Adipocyte (in vitro differentiated cells): ENCODE measurements at regions not wholly inside any gene's neighbourhood (a gene's known extent, or its start where the extent isn't known, plus 50 kb on each side); places are given as distances from the start of the nearest gene placed in this dataset.
A peak's percentile ranks its signal among the peaks of the same experiment; 100 is the strongest.

Experiments
- DNase-seq: peaks from one replicate; pipeline ENCODE4 v3.0.0-alpha.2; 2015; ENCODE audit warnings: low read depth
- H3K27me3 ChIP-seq: replicated peaks from 2 replicates; pipeline ENCODE4 v1.7.0; 2013; ENCODE audit warnings: mild to moderate bottlenecking, low read length, moderate library complexity; ENCODE audit not compliant: control insufficient read depth, insufficient read depth
- H3K36me3 ChIP-seq: 2 replicates; pipeline ENCODE4 v1.7.0; 2013; ENCODE audit warnings: low read length, mild to moderate bottlenecking, moderate library complexity; ENCODE audit not compliant: control insufficient read depth, insufficient read depth, severe bottlenecking
- H3K4me1 ChIP-seq: 2 replicates; pipeline ENCODE4 v1.7.0; 2013; ENCODE audit warnings: mild to moderate bottlenecking, low read length, moderate library complexity; ENCODE audit not compliant: control insufficient read depth, insufficient read depth
- H3K4me3 ChIP-seq: 2 replicates; pipeline ENCODE4 v1.7.0; 2013; ENCODE audit warnings: mild to moderate bottlenecking, low read length, moderate library complexity
- H3K9ac ChIP-seq: 2 replicates; pipeline ENCODE4 v1.7.0; 2013; ENCODE audit warnings: mild to moderate bottlenecking, low read length, moderate library complexity
- H3K9me3 ChIP-seq: 2 replicates; pipeline ENCODE4 v1.7.0; 2013; ENCODE audit warnings: mild to moderate bottlenecking, low read length, moderate library complexity; ENCODE audit not compliant: control insufficient read depth

DNA sequence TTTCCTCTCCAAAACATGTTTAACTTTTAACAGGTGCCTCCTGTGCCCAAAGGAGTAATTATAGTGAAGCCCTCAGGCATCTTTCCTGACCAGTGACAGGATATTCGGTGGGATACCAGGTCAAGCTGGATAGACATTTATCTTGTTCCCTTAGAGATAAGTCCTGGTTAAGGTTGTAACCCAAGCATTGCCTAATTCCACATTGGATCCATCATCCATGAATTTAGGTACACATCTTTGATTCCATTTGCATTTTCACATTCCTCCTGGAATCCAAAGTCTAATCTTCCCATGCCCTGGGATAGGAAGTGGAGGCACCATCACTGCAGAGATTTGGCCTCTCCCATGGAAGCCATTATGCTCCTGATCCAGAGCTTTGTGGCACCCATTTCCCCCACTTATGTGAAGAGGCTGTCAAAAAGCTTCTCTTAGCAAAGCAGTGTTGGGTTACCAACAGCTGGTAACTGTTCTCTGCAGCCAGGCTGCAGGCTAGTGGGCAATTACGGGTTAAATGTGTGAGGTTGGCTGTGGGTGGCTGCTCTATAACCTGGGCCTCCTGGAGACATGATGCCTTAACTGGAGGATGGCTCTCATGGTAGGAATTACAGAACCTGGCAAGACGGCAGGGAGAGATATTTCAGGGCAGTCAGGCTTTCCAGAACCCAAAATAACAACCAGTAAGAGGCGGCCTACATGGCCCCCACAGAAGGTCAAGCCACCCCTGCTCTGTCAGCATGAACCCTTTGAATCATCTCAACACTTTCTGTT, 96.9 kb upstream of the VGLL2 start:
- Histone ChIP-seq H3K36me3 (no peaks in the 10 kb centered on the region), H3K4me3 (no peak overlapping the region), H3K9me3 (peaks cover 19% of the 10 kb centered on the region), H3K4me1 (peaks cover 5% of the 10 kb centered on the region), H3K9ac (no peak overlapping the region), H3K27me3 (no peaks in the 10 kb centered on the region)
- no peak for DNase-seq

DNA sequence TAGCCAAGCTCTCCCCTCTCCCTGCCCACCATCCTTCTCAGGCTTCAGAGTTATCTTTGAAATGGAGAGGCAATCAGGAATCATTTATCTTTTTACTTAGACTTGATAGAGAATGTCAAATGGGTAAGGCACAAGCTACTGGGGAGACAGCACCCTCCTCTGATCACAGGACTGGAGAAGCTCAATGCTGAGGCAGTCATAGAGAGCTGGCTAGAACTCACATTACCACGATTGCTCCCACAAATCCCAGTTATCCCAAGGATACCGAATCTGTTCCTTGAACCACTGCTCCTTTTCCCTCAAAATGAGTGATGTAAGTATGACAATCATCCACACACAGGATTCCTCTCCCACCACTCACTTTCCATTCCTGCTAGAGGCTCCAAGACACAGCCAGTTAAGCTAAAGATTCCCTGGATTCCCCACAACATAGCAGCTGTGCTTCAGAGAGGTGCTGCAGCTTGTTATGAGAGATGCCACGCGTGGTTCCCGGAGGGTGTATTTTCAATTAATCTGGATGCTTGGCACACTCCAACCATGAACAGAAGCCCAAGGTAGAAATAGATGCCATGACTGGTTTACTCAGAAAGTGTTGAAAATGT, 96.2 kb upstream of the VGLL2 start:
- DNase-seq, result no peak
- Histone ChIP-seq H3K4me1 (peaks cover 5% of the 10 kb centered on the region), H3K9me3 (peaks cover 21% of the 10 kb centered on the region), H3K27me3 (no peaks in the 10 kb centered on the region), H3K9ac (no peak overlapping the region), H3K36me3 (no peaks in the 10 kb centered on the region), H3K4me3 (no peak overlapping the region)

DNA sequence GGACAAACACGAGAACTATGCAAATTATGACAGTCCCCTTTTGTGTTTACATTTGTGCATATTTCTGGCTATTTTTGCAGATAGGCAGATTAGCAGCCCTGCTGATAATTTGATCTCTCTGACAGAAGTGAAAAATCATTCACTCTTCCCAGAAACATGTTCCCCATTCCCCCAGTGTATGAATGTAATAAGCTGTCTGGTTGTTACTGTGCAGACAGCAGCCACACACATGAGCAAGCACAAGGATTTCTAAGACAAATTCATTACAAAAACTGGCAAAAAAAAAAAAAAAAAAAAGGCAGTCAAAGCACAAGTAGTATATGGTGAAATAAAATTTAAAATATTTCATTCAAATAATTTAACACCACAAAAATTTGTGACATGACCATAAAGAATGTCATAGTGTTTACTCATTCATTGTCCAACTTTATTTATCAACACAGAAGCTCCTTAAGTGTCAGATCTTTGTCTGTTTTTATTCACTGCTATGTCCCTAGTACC, 95.5 kb upstream of the VGLL2 start:
- Histone ChIP-seq H3K9me3 (peaks cover 21% of the 10 kb centered on the region), H3K4me1 (peaks cover 5% of the 10 kb centered on the region), H3K36me3 (no peaks in the 10 kb centered on the region), H3K4me3 (no peak overlapping the region), H3K27me3 (no peaks in the 10 kb centered on the region), H3K9ac (no peak overlapping the region)
- DNase-seq, result no peak

DNA sequence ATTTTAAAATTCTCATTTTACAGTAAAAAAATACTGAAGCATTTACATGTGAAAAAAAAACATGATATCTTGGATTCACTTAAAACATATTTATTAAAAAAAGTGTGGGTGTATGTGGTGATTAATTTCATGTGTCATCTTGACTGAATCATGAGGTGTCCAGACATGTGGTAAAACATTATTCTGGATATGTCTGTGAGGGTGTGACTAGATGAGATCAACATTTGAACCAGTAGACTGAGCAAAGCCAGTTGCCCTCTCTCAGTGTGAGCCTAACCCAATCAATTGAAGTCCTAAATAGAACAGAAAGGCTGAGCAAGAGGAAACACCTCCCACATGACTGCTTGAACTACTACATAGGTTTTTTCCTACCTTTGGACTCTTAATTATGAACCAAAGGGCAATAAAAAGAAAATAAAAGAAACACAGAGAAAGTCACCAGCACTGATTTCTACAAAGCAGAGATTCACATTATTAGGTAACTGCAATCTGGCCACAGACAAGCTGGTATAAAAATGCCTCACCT, 90.5 kb upstream of the VGLL2 start:
- no peaks in the 10 kb centered on the region for H3K36me3 ChIP-seq
- no peaks in the 10 kb centered on the region for H3K4me1 ChIP-seq
- DNase-seq, result no peak
- H3K4me3 ChIP-seq, result no peak overlapping the region
- H3K9me3 ChIP-seq, result peaks cover 25% of the 10 kb centered on the region
- H3K9ac ChIP-seq, result no peak overlapping the region
- no peaks in the 10 kb centered on the region for H3K27me3 ChIP-seq

DNA sequence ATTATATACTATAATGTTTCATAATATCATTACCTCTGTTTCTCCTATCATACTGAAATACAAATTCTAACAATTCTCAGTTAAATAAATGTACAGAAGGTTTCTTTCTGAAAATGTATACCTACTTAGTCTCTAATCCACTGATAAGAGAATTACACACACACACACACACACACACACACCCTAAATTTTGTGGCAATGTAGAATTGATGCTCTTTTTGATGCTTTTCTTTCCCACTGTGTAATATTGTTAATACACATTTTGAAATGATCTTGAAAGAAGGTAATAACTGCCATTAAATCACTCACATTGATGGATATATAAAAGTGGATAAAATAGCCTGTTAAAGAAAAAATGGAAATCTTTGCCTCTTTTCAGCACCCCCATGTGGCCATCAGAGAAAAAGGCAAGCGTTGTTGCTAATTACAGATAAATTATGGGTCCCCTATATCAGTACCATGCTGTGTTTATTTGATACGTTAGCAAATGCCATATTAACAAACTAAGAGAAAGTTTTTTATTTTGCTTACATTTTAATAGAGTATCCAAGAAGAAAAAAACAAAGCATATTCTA, 76.6 kb upstream of the VGLL2 start:
- no peaks in the 10 kb centered on the region for H3K27me3 ChIP-seq
- peak; percentile 23 for DNase-seq
- H3K36me3 ChIP-seq, result no peaks in the 10 kb centered on the region
- H3K4me3 ChIP-seq, result no peak overlapping the region
- H3K9ac ChIP-seq, result no peak overlapping the region
- H3K9me3 ChIP-seq, result peaks cover 5% of the 10 kb centered on the region
- no peaks in the 10 kb centered on the region for H3K4me1 ChIP-seq

DNA sequence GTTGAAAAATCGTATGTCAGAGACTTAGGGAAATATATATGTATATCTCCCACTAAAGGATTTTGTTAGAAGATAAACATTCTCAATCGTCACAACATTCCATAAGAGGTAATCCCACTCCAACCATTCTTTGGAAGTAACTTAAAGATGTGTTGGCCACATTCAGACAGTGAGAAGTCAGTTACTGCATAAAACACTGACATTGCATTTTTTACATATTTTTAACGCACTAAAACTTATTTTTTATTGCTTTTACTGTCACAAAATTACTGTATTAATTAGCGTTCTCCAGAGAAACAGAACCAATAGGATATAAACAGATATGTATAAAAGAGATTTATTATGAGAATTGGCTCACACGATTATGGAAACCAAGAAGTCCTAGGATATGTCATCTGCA, 74.3 kb upstream of the VGLL2 start:
- Histone ChIP-seq H3K27me3 (no peaks in the 10 kb centered on the region), H3K36me3 (no peaks in the 10 kb centered on the region), H3K9ac (no peak overlapping the region), H3K4me1 (no peaks in the 10 kb centered on the region), H3K4me3 (no peak overlapping the region), H3K9me3 (peaks cover 5% of the 10 kb centered on the region)
- DNase-seq, result no peak

DNA sequence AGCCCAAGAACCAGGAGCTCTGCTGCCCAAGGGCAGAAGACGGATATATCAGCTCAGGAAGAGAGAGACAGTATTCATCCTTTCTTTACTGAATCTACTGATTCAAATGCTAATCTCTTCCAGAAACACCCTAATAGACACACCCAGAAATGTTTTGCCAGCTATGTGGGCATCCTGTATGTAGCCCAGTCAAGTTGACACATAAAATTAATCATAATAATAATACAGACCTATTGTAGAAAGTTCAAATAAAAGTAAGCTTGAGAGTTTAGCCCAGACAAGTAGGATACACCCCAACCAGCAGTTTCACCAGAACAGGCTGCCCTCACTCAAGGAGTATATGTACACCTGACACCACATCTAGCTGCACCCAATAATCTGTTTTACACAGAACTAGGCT, 73.9 kb upstream of the VGLL2 start:
- H3K36me3 ChIP-seq, result no peaks in the 10 kb centered on the region
- DNase-seq, result no peak
- H3K27me3 ChIP-seq, result no peaks in the 10 kb centered on the region
- no peak overlapping the region for H3K4me3 ChIP-seq
- no peak overlapping the region for H3K9ac ChIP-seq
- no peaks in the 10 kb centered on the region for H3K4me1 ChIP-seq
- H3K9me3 ChIP-seq, result peaks cover 5% of the 10 kb centered on the region

DNA sequence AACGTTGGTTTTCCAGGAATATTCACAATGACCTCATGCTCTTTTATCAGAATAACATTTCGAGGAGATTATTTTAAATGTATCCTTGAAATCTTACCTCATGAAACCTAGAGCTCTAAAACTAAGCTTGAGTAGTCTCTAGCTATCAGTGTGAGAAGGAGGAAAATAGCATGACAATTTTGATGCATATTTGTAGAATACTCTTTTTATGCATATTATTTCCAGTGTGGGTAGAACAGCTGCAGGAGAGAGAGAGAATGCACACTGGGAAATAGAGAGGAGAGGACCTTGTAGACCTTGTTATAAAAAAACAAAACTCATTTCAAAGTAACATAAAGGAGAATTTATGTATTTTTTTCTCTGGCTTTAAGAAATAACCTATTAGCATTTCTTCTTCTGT, 71.1 kb upstream of the VGLL2 start:
- no peak overlapping the region for H3K9ac ChIP-seq
- no peaks in the 10 kb centered on the region for H3K36me3 ChIP-seq
- no peaks in the 10 kb centered on the region for H3K27me3 ChIP-seq
- no peak overlapping the region for H3K4me3 ChIP-seq
- no peaks in the 10 kb centered on the region for H3K4me1 ChIP-seq
- H3K9me3 ChIP-seq, result peaks cover 5% of the 10 kb centered on the region
- no peak for DNase-seq

DNA sequence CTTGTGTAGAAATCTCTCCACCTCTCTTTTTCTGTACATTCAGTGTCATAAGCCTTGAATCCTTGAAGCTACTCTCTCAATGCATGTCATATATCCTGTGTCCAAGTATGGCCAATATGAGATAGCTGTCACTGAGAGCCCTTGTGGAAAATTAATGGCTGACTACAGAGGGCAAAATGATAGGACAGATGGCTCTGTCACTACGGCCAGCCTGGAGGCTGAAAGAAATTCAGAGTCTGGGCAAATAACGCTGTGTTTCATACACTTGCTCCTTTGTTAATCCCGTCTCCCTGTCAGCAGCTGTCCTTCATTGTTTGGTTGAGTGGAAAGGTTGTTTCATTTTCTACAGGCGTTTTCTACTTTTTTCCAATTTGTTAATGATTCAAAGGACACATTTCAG, 70.4 kb upstream of the VGLL2 start:
- Histone ChIP-seq H3K4me3 (no peak overlapping the region), H3K9me3 (peaks cover 5% of the 10 kb centered on the region), H3K27me3 (no peaks in the 10 kb centered on the region), H3K9ac (no peak overlapping the region), H3K4me1 (no peaks in the 10 kb centered on the region), H3K36me3 (no peaks in the 10 kb centered on the region)
- DNase-seq, result no peak

DNA sequence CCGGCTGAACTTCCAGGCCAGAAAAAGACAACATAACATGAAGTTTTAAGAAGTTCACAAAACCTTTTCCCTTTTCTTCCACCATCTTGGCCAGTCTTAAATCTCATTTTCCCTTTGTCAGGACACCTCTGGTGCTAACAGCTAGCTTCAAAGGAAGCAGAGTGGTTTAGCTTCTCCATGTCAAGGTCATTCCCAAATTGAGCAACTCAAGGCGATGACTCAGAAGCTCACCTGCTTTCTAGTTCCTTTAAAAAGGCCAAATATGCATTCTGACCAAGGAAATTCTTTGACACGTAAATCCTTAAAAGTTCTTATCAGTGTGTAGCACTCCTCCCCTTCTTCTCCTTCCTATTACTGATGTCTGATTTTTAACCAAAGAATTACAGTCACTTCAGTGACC, 69.6 kb upstream of the VGLL2 start:
- no peak for DNase-seq
- H3K36me3 ChIP-seq, result no peaks in the 10 kb centered on the region
- no peak overlapping the region for H3K4me3 ChIP-seq
- no peaks in the 10 kb centered on the region for H3K27me3 ChIP-seq
- peaks cover 5% of the 10 kb centered on the region for H3K9me3 ChIP-seq
- H3K4me1 ChIP-seq, result no peaks in the 10 kb centered on the region
- no peak overlapping the region for H3K9ac ChIP-seq

DNA sequence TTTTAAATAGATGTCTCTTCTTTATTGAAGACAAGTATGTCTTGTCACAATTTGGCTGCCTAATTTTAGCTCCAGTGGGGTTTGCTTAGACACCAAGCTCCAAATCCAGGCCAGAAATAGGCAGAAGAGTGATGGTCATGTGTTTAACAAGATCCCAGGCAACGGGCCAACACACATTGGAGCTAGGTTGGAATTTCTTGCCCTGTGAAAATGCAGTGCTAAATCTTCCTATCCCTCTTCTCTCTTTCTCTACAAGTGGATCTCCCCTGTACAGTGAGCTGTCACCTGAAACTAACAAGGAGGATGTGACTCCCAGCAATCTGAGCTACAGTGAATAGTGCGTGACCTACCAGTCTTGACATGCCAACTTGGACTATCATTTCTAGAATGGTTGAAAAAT, 65.3 kb upstream of the VGLL2 start:
- Histone ChIP-seq H3K4me1 (no peaks in the 10 kb centered on the region), H3K9me3 (no peaks in the 10 kb centered on the region)
- DNase-seq, result no peak

More for the DNA sequence above, 65.3 kb upstream of the VGLL2 start:
- H3K27me3 ChIP-seq, result no peaks in the 10 kb centered on the region
- no peak overlapping the region for H3K9ac ChIP-seq
- no peaks in the 10 kb centered on the region for H3K36me3 ChIP-seq
- H3K4me3 ChIP-seq, result no peak overlapping the region
